Thoracic aorta (tissue), 2 donors: ENCODE measurements at regions not wholly inside any gene's neighbourhood (a gene's known extent, or its start where the extent isn't known, plus 50 kb on each side); places are given as distances from the start of the nearest gene placed in this dataset.
A peak's percentile ranks its signal among the peaks of the same experiment; 100 is the strongest.

Experiments
- ATAC-seq: fragments of 150-250 bp; one replicate; pipeline ENCODE4 v1.8.0; 2017; ENCODE audit warnings: low read depth; ENCODE audit not compliant: insufficient number of reproducible peaks, low FRiP score
- DNase-seq: peaks from one replicate; pipeline ENCODE4 v3.0.0-alpha.2; 2020; ENCODE audit warnings: low spot score
- H3K27ac ChIP-seq, 2 donors: fragments of 200-600 bp; sonication (generic); 1 replicate in 1 of 2; 2 replicates in 1 of 2; pipeline ENCODE4 v1.5.1; 2016; ENCODE audit warnings: mild to moderate bottlenecking in 2 of 2, moderate library complexity in 2 of 2
- H3K27me3 ChIP-seq: fragments of 200-600 bp; sonication (generic); replicated peaks from 2 replicates; pipeline ENCODE4 v1.6.0; 2016; ENCODE audit warnings: mild to moderate bottlenecking; ENCODE audit not compliant: insufficient read depth
- H3K36me3 ChIP-seq: fragments of 200-600 bp; sonication (generic); one replicate; pipeline ENCODE4 v1.5.1; 2016
- H3K4me1 ChIP-seq, 2 donors: fragments of 200-600 bp; sonication (generic); 1 replicate in 1 of 2; 2 replicates in 1 of 2; pipeline versions ENCODE4 v1.5.1 to v1.6.0; 2016; ENCODE audit warnings: low read depth in 2 of 2, mild to moderate bottlenecking in 1 of 2; ENCODE audit not compliant: control insufficient read depth in 1 of 2
- H3K4me3 ChIP-seq: fragments of 200-600 bp; sonication (generic); 2 replicates; pipeline ENCODE4 v1.5.1; 2016; ENCODE audit warnings: mild to moderate bottlenecking
- H3K9me3 ChIP-seq: fragments of 200-600 bp; sonication (generic); 2 replicates; pipeline ENCODE4 v1.5.1; 2016
- CTCF ChIP-seq: fragments of 200-600 bp; sonication (generic); IDR thresholded peaks from one replicate; pipeline ENCODE4 v1.5.1; 2019; ENCODE audit warnings: antibody characterized with exemption

GRCh38 chr6:148112851-148113319 is 229.8 kb upstream of the SASH1 start:
- TF ChIP-seq CTCF = no peak
- DNase-seq (no peak), ATAC-seq (no peak)
- Histone ChIP-seq H3K27ac (no peak overlapping the region), H3K9me3 (no peaks in the 10 kb centered on the region), H3K27me3 (no peaks in the 10 kb centered on the region), H3K4me1 (no peaks in the 10 kb centered on the region), H3K36me3 (no peaks in the 10 kb centered on the region), H3K4me3 (no peak overlapping the region)

GRCh38 chr6:148116001-148116400 is 226.6 kb upstream of the SASH1 start:
- no peaks in the 10 kb centered on the region for H3K27me3 ChIP-seq
- H3K4me1 ChIP-seq = no peaks in the 10 kb centered on the region
- ATAC-seq = no peak
- DNase-seq = no peak
- H3K27ac ChIP-seq = no peak overlapping the region
- no peak overlapping the region for H3K4me3 ChIP-seq
- TF ChIP-seq CTCF = no peak
- no peaks in the 10 kb centered on the region for H3K36me3 ChIP-seq
- no peaks in the 10 kb centered on the region for H3K9me3 ChIP-seq

GRCh38 chr6:148118244-148118643 is 224.4 kb upstream of the SASH1 start:
- Histone ChIP-seq H3K9me3 (no peaks in the 10 kb centered on the region), H3K27me3 (no peaks in the 10 kb centered on the region), H3K36me3 (no peaks in the 10 kb centered on the region), H3K4me3 (no peak overlapping the region), H3K4me1 (no peaks in the 10 kb centered on the region), H3K27ac (no peak overlapping the region)
- no peak for DNase-seq
- ATAC-seq = no peak
- no peak for TF ChIP-seq CTCF

- no peaks in the 10 kb centered on the region for H3K27me3 ChIP-seq
- H3K9me3 ChIP-seq = no peaks in the 10 kb centered on the region
- H3K27ac ChIP-seq = no peak overlapping the region
- H3K4me3 ChIP-seq = no peak overlapping the region
- DNase-seq (no peak), ATAC-seq (peak; percentile 25)
- peaks cover 6 to 11% of the 10 kb centered on the region in 2 donors for H3K4me1 ChIP-seq
- H3K36me3 ChIP-seq = no peaks in the 10 kb centered on the region
- TF ChIP-seq CTCF = no peak
These were observed 214.5 kb upstream of the SASH1 start for GRCh38 chr6:148128014-148128730.

- no peak for DNase-seq
- H3K9me3 ChIP-seq = no peaks in the 10 kb centered on the region
- no peak for TF ChIP-seq CTCF
- no peak for ATAC-seq
- H3K4me1 ChIP-seq = no peaks in the 10 kb centered on the region
- no peaks in the 10 kb centered on the region for H3K27me3 ChIP-seq
- H3K36me3 ChIP-seq = no peaks in the 10 kb centered on the region
- no peak overlapping the region for H3K4me3 ChIP-seq
- no peak overlapping the region for H3K27ac ChIP-seq
These were observed 208.0 kb upstream of the SASH1 start for GRCh38 chr6:148134592-148134991.
